ENCODE measurements at regions not wholly inside any gene's neighbourhood (a gene's known extent, or its start where the extent isn't known, plus 50 kb on each side); places are given as distances from the start of the nearest gene placed in this dataset.

DNA sequence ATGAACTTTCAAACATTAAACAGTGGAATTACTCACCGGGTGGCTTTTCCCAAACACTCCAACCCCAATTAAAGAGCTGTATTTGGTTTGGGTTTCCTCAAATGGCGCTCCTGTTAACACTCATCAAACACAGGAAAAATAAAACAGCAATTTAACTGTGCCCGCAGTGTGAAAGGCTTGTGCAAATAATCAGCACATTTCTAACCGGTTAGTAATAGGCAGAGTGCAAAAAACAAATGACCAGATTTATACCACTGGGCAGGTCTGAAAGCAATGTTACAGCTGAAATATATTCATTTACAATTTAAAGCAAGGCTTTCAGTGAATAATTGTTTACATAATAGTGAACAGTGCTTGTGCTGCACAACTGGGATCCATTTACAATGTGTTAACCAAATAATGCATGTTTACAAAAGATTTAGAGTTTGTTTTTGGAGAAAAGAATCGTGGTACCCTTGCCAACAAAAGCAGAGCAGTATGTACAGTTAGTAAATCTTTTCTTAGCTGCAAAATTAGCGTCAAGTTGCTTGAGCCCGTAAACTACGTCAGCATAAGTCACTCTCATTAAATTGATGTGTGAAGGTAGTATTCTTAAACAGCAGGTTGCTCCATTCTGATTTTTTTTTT is 662.9 kb upstream of the ZNF608 start:
- H3K27me3 ChIP-seq (ENCODE audit: control insufficient read depth, insufficient read depth, low read length, poor library complexity, severe bottlenecking), result no peaks in the 10 kb centered on the region
- H3K36me3 ChIP-seq (ENCODE audit: control insufficient read depth, insufficient read depth, low read length), result peaks cover 3% of the 10 kb centered on the region
- peaks cover 5% of the 10 kb centered on the region for H3K9me3 ChIP-seq (ENCODE audit: control insufficient read depth, low read length)
- WGBS, 2 experiments, result 72 to 80% methylated on average over 8 of the region's 8 CpGs
- peak overlapping the region; percentile 30 for H3K27ac ChIP-seq (ENCODE audit: insufficient read depth, low read depth, low read length, poor library complexity, severe bottlenecking)
- H3K4me1 ChIP-seq (ENCODE audit: control insufficient read depth, insufficient read depth, low read length), result peaks cover 59% of the 10 kb centered on the region
- no peak overlapping the region for H3K4me3 ChIP-seq (ENCODE audit: insufficient read depth, low read depth, low read length)

GRCh38 chr5:125409861-125410536 is 663.6 kb upstream of the ZNF608 start:
- Histone ChIP-seq H3K36me3 (ENCODE audit: control insufficient read depth, insufficient read depth, low read length) (no peaks in the 10 kb centered on the region), H3K27me3 (ENCODE audit: control insufficient read depth, insufficient read depth, low read length, poor library complexity, severe bottlenecking) (no peaks in the 10 kb centered on the region), H3K4me1 (ENCODE audit: control insufficient read depth, insufficient read depth, low read length) (peaks cover 60% of the 10 kb centered on the region), H3K27ac (ENCODE audit: insufficient read depth, low read depth, low read length, poor library complexity, severe bottlenecking) (peak overlapping the region; percentile 84), H3K4me3 (ENCODE audit: insufficient read depth, low read depth, low read length) (no peak overlapping the region), H3K9me3 (ENCODE audit: control insufficient read depth, low read length) (peaks cover 2% of the 10 kb centered on the region)
- 32 to 34% methylated on average over 9 of the region's 10 CpGs for WGBS, 2 experiments

DNA sequence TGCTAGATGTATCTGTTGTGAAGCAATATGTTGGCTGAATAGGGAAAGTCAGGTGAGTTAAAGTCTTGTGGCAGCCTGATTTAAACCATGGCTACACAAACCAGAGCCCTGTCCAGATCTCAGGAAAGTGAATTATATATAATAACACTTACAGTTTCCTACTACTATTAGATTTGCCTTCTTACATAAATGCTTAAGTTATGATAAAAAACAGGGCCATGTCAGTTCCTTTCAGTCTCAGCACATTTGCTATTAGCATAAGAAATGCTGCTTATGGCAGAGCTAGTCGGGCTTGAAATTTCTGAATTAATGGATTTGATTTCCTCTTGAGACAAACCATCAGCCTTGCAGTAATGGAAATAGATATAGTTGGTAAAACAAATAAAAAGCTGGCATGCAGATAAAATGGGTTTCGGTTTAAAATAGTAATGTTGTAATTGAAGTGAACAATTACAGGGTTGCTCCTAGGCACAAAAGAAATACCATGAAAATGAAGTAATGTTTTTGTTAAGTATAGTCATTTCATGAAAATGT is 664.2 kb upstream of the ZNF608 start:
- no peaks in the 10 kb centered on the region for H3K36me3 ChIP-seq (ENCODE audit: control insufficient read depth, insufficient read depth, low read length)
- H3K4me3 ChIP-seq (ENCODE audit: insufficient read depth, low read depth, low read length), result no peak overlapping the region
- H3K27ac ChIP-seq (ENCODE audit: insufficient read depth, low read depth, low read length, poor library complexity, severe bottlenecking), result peak overlapping the region; percentile 84
- no peaks in the 10 kb centered on the region for H3K9me3 ChIP-seq (ENCODE audit: control insufficient read depth, low read length)
- H3K4me1 ChIP-seq (ENCODE audit: control insufficient read depth, insufficient read depth, low read length), result peaks cover 60% of the 10 kb centered on the region
- 43 to 55% methylated on average over 2 of the region's 2 CpGs for WGBS, 2 experiments
- H3K27me3 ChIP-seq (ENCODE audit: control insufficient read depth, insufficient read depth, low read length, poor library complexity, severe bottlenecking), result no peaks in the 10 kb centered on the region

- no peaks in the 10 kb centered on the region for H3K36me3 ChIP-seq (ENCODE audit: control insufficient read depth, insufficient read depth, low read length)
- H3K9me3 ChIP-seq (ENCODE audit: control insufficient read depth, low read length), result no peaks in the 10 kb centered on the region
- peaks cover 60% of the 10 kb centered on the region for H3K4me1 ChIP-seq (ENCODE audit: control insufficient read depth, insufficient read depth, low read length)
- H3K4me3 ChIP-seq (ENCODE audit: insufficient read depth, low read depth, low read length), result no peak overlapping the region
- 15 to 23% methylated on average over 4 of the region's 4 CpGs for WGBS, 2 experiments
- peak overlapping the region; percentile 84 for H3K27ac ChIP-seq (ENCODE audit: insufficient read depth, low read depth, low read length, poor library complexity, severe bottlenecking)
- H3K27me3 ChIP-seq (ENCODE audit: control insufficient read depth, insufficient read depth, low read length, poor library complexity, severe bottlenecking), result no peaks in the 10 kb centered on the region
These were observed 664.8 kb upstream of the ZNF608 start for GRCh38 chr5:125411071-125411743.

GRCh38 chr5:125411744-125412560 is 665.5 kb upstream of the ZNF608 start:
- peaks cover 60% of the 10 kb centered on the region for H3K4me1 ChIP-seq (ENCODE audit: control insufficient read depth, insufficient read depth, low read length)
- H3K27me3 ChIP-seq (ENCODE audit: control insufficient read depth, insufficient read depth, low read length, poor library complexity, severe bottlenecking), result no peaks in the 10 kb centered on the region
- H3K27ac ChIP-seq (ENCODE audit: insufficient read depth, low read depth, low read length, poor library complexity, severe bottlenecking), result peak overlapping the region; percentile 84
- 50 to 57% methylated on average over 16 of the region's 16 CpGs for WGBS, 2 experiments
- H3K36me3 ChIP-seq (ENCODE audit: control insufficient read depth, insufficient read depth, low read length), result no peaks in the 10 kb centered on the region
- H3K9me3 ChIP-seq (ENCODE audit: control insufficient read depth, low read length), result no peaks in the 10 kb centered on the region
- H3K4me3 ChIP-seq (ENCODE audit: insufficient read depth, low read depth, low read length), result no peak overlapping the region

DNA sequence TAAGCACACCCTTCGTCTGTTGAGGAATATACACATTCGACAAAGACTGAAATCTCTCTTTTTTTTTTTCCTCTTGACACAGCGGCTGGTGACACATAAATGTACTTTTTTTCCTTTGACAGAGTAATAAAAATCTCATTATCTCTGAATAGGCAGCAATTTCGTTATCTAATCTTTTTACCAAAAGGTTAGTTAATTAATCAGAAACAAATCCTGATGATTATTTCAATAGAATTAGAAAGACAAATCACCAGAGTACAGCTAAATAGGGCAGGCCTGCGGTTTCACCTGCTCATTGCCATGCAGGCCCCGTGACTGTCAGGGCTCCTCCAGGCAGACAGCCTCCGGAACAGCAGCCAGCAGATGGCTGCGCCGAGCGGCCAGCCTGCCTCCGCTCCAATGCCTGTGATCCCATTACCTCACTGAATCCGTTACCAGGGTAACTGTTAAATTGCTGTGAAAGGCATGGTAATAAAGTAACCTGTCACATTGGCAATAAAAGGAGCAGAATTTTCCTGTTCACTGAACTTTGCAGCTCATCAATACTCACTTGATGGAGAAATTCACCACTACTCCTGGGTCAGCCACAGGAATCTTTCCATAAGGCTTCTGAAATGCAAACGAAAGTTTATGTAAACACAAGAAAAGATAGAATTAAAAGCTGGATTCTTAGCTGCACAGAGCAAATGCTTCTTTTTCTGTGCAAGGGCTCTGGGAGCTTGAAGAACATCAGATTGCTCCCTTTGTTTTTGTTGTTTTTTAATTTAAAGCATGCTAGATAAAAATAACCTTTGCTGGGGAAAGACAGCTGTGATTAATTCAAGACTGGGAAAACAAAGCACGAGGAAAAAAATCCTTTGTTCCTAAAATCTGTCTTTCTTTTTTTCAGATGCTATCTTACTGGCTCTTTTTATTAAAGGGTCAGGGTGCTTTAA is 666.4 kb upstream of the ZNF608 start:
- 15 to 23% methylated on average over 11 to 14 of the region's 14 CpGs for WGBS, 2 experiments
- no peak overlapping the region for H3K4me3 ChIP-seq (ENCODE audit: insufficient read depth, low read depth, low read length)
- no peaks in the 10 kb centered on the region for H3K9me3 ChIP-seq (ENCODE audit: control insufficient read depth, low read length)
- no peaks in the 10 kb centered on the region for H3K36me3 ChIP-seq (ENCODE audit: control insufficient read depth, insufficient read depth, low read length)
- H3K4me1 ChIP-seq (ENCODE audit: control insufficient read depth, insufficient read depth, low read length), result peaks cover 60% of the 10 kb centered on the region
- peak overlapping the region; percentile 89 for H3K27ac ChIP-seq (ENCODE audit: insufficient read depth, low read depth, low read length, poor library complexity, severe bottlenecking)
- H3K27me3 ChIP-seq (ENCODE audit: control insufficient read depth, insufficient read depth, low read length, poor library complexity, severe bottlenecking), result no peaks in the 10 kb centered on the region

GRCh38 chr5:125413496-125414274 is 667.2 kb upstream of the ZNF608 start:
- Histone ChIP-seq H3K36me3 (ENCODE audit: control insufficient read depth, insufficient read depth, low read length) (no peaks in the 10 kb centered on the region), H3K27ac (ENCODE audit: insufficient read depth, low read depth, low read length, poor library complexity, severe bottlenecking) (peak overlapping the region; percentile 89), H3K27me3 (ENCODE audit: control insufficient read depth, insufficient read depth, low read length, poor library complexity, severe bottlenecking) (no peaks in the 10 kb centered on the region), H3K9me3 (ENCODE audit: control insufficient read depth, low read length) (no peaks in the 10 kb centered on the region), H3K4me3 (ENCODE audit: insufficient read depth, low read depth, low read length) (no peak overlapping the region), H3K4me1 (ENCODE audit: control insufficient read depth, insufficient read depth, low read length) (peaks cover 56% of the 10 kb centered on the region)
- 71 to 77% methylated on average over 2 to 3 of the region's 3 CpGs for WGBS, 2 experiments

DNA sequence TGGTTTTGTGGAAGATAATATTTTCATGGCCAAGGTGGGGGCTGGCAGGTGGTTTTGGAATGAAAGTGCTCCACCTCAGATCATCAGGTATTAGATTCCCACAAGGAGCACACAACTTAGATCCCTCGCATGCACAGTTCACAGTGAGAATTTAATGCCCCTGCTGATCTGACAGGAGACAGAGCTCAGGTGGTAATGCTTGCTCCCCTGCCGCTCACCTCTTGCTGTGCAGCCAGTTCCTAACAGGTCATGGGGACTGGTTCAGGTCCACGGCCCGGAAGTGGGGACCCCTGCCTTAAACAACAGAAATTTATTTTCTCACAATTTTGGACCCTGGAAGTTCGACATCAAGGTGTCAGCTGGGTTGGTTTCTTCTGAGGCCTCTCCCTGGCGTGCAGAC is 668.7 kb upstream of the ZNF608 start:
- H3K27ac ChIP-seq (ENCODE audit: insufficient read depth, low read depth, low read length, poor library complexity, severe bottlenecking), result no peak overlapping the region
- H3K9me3 ChIP-seq (ENCODE audit: control insufficient read depth, low read length), result no peaks in the 10 kb centered on the region
- H3K4me1 ChIP-seq (ENCODE audit: control insufficient read depth, insufficient read depth, low read length), result peaks cover 42% of the 10 kb centered on the region
- no peaks in the 10 kb centered on the region for H3K36me3 ChIP-seq (ENCODE audit: control insufficient read depth, insufficient read depth, low read length)
- no peak overlapping the region for H3K4me3 ChIP-seq (ENCODE audit: insufficient read depth, low read depth, low read length)
- 92 to 95% methylated on average over 6 of the region's 6 CpGs for WGBS, 2 experiments
- no peaks in the 10 kb centered on the region for H3K27me3 ChIP-seq (ENCODE audit: control insufficient read depth, insufficient read depth, low read length, poor library complexity, severe bottlenecking)

All from ectodermal cell (in vitro differentiated cells).